Stimulated activated CD8-positive, alpha-beta memory T cell treated with anti-CD3 and anti-CD28 coated beads, Interleukin-4, amount 100 ng/mL, for 48 hours (primary cell): ENCODE measurements at regions not wholly inside any gene's neighbourhood (a gene's known extent, or its start where the extent isn't known, plus 50 kb on each side); places are given as distances from the start of the nearest gene placed in this dataset.
"Not testable (repeated sequence)": the region's sequence is repeated elsewhere in the genome, so short reads cannot be mapped to it uniquely, and the experiment has no call there.

Source experiments
- DNase-seq: peaks from one replicate; pipeline ENCODE4 v3.0.0-alpha.2; 2020

GRCh38 chr2:106339609-106340008 lies 128.6 kb downstream of the RGPD3 start:
- DNase-seq = no peak

GRCh38 chr2:106339132-106339531 lies 129.1 kb downstream of the RGPD3 start:
- DNase-seq = no peak

GRCh38 chr2:106338043-106338442 lies 130.2 kb downstream of the RGPD3 start:
- DNase-seq = no peak

- no peak for DNase-seq
Observed at GRCh38 chr2:106336737-106337136, 131.5 kb downstream of the RGPD3 start.

- no peak for DNase-seq
Observed at GRCh38 chr2:106336108-106336507, 132.1 kb downstream of the RGPD3 start.

- no peak for DNase-seq
Observed at GRCh38 chr2:106334802-106335201, 133.4 kb downstream of the RGPD3 start.

GRCh38 chr2:106333253-106333873 lies 134.8 kb downstream of the RGPD3 start:
- not testable (repeated sequence) for DNase-seq

GRCh38 chr2:106332054-106332453 lies 136.2 kb downstream of the RGPD3 start:
- no peak for DNase-seq

GRCh38 chr2:106330384-106331261 lies 136.5 kb upstream of the UXS1 start:
- DNase-seq = not testable (repeated sequence)

GRCh38 chr2:106323337-106324013 lies 129.4 kb upstream of the UXS1 start:
- no peak for DNase-seq

GRCh38 chr2:106322281-106322680 lies 128.2 kb upstream of the UXS1 start:
- no peak for DNase-seq

- DNase-seq = not testable (repeated sequence)
Observed at GRCh38 chr2:106320439-106320838, 126.3 kb upstream of the UXS1 start.

GRCh38 chr2:106316915-106317314 lies 122.8 kb upstream of the UXS1 start:
- DNase-seq = no peak

GRCh38 chr2:106314444-106314843 lies 120.3 kb upstream of the UXS1 start:
- DNase-seq = no peak

GRCh38 chr2:106311041-106311370 lies 116.9 kb upstream of the UXS1 start:
- no peak for DNase-seq

- DNase-seq = no peak
Observed at GRCh38 chr2:106307860-106308259, 113.8 kb upstream of the UXS1 start.

- DNase-seq = no peak
Observed at GRCh38 chr2:106306387-106306786, 112.3 kb upstream of the UXS1 start.

- DNase-seq = no peak
Observed at GRCh38 chr2:106304612-106305184, 110.6 kb upstream of the UXS1 start.

GRCh38 chr2:106299696-106300095 lies 105.6 kb upstream of the UXS1 start:
- DNase-seq = no peak

GRCh38 chr2:106296182-106296815 lies 102.2 kb upstream of the UXS1 start:
- DNase-seq = no peak

GRCh38 chr2:106294182-106294581 lies 100.1 kb upstream of the UXS1 start:
- DNase-seq = no peak

GRCh38 chr2:106293271-106293783 lies 99.2 kb upstream of the UXS1 start:
- no peak for DNase-seq

- DNase-seq = no peak
Observed at GRCh38 chr2:106292627-106293026, 98.5 kb upstream of the UXS1 start.
